ENCODE measurements at regions not wholly inside any gene's neighbourhood (a gene's known extent, or its start where the extent isn't known, plus 50 kb on each side); places are given as distances from the start of the nearest gene placed in this dataset.
"Not testable (repeated sequence)": the region's sequence is repeated elsewhere in the genome, so short reads cannot be mapped to it uniquely, and the experiment has no call there.

GRCh38 chr3:125918024-125918423, 51.0 kb upstream of the ROPN1B start:
- not testable (repeated sequence) for DNase-seq

DNA sequence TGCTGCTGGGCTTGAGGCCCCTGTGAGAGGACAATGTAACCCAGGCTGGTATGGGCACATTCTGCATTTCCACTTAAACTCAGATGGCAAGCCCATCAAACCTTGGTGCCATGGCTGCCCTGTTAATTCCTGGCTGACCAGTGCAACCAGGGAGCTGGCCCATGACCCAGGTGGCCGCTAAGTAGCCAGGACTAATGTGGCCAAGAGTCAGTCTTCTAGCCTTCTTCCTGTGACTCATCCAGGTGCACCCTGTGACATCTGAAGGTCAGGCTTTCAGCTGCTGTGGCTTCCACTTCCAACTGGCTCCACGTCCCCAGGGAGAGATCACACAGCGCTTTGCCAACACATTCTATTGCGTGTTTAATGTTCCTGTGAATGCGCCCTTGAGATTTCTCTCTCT, 50.5 kb upstream of the ROPN1B start:
- DNase-seq: not testable (repeated sequence)

DNA sequence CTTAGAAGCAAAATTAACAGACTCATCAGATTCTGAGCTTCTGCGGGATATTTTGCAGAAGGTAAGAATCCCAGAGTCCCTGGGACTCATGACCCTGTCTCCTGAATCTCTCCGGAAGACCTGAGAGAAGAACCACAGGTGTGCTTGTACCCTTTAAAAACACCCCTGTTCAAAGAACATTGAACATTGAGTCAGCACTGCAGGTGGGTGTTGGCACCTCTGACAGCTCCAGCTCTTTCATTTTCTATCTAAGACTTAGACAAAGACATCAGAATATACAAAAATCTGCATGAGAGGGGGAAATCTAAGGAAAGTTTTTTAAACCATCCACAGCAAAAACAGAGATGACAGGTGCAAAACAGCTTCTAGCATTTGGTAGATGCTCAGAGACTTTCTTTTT, 50.1 kb upstream of the ROPN1B start:
- DNase-seq: not testable (repeated sequence)
